Limb (tissue), 2 donors: ENCODE measurements at regions not wholly inside any gene's neighbourhood (a gene's known extent, or its start where the extent isn't known, plus 50 kb on each side); places are given as distances from the start of the nearest gene placed in this dataset.
"Not testable (repeated sequence)": the region's sequence is repeated elsewhere in the genome, so short reads cannot be mapped to it uniquely, and the experiment has no call there.

Source experiments
- DNase-seq, 2 donors: peaks; one replicate each; pipeline ENCODE4 v3.0.0-alpha.2; 2016; ENCODE audit errors: extremely low spot score in 2 of 2

- not testable (repeated sequence) for DNase-seq
These were observed 118.3 kb downstream of the LRRC37A3 start for GRCh38 chr17:64800987-64801386.

GRCh38 chr17:64800361-64800895 is 118.8 kb downstream of the LRRC37A3 start:
- not testable (repeated sequence) for DNase-seq

GRCh38 chr17:64799543-64800188 is 119.6 kb downstream of the LRRC37A3 start:
- DNase-seq, result not testable (repeated sequence)

- DNase-seq, result not testable (repeated sequence)
These were observed 120.3 kb downstream of the LRRC37A3 start for GRCh38 chr17:64798961-64799360.

GRCh38 chr17:64798489-64798790 is 120.8 kb downstream of the LRRC37A3 start:
- not testable (repeated sequence) for DNase-seq

- not testable (repeated sequence) for DNase-seq
These were observed 121.4 kb downstream of the LRRC37A3 start for GRCh38 chr17:64797746-64798488.

GRCh38 chr17:64795342-64795741 is 123.9 kb downstream of the LRRC37A3 start:
- DNase-seq, result not testable (repeated sequence)

GRCh38 chr17:64794548-64795274 is 124.6 kb downstream of the LRRC37A3 start:
- not testable (repeated sequence) for DNase-seq

- DNase-seq, result not testable (repeated sequence)
These were observed 125.2 kb downstream of the LRRC37A3 start for GRCh38 chr17:64794113-64794512.

- not testable (repeated sequence) for DNase-seq
These were observed 126.3 kb downstream of the LRRC37A3 start for GRCh38 chr17:64792793-64793575.

GRCh38 chr17:64792276-64792675 is 127.0 kb downstream of the LRRC37A3 start:
- DNase-seq, result not testable (repeated sequence)

- not testable (repeated sequence) for DNase-seq
These were observed 127.6 kb downstream of the LRRC37A3 start for GRCh38 chr17:64791691-64792090.

- DNase-seq, result not testable (repeated sequence)
These were observed 128.1 kb downstream of the LRRC37A3 start for GRCh38 chr17:64791226-64791625.

- not testable (repeated sequence) for DNase-seq
These were observed 128.6 kb upstream of the SMURF2 start for GRCh38 chr17:64790690-64791089.

GRCh38 chr17:64790193-64790592 is 128.1 kb upstream of the SMURF2 start:
- not testable (repeated sequence) for DNase-seq

- DNase-seq, result not testable (repeated sequence)
These were observed 126.9 kb upstream of the SMURF2 start for GRCh38 chr17:64789061-64789445.

GRCh38 chr17:64788286-64789060 is 126.4 kb upstream of the SMURF2 start:
- DNase-seq, result no peak

GRCh38 chr17:64787921-64788271 is 125.8 kb upstream of the SMURF2 start:
- no peak for DNase-seq

- DNase-seq, result no peak
These were observed 125.3 kb upstream of the SMURF2 start for GRCh38 chr17:64787255-64787920.

GRCh38 chr17:64786337-64786736 is 124.2 kb upstream of the SMURF2 start:
- DNase-seq, result no peak
